ENCODE measurements at regions not wholly inside any gene's neighbourhood (a gene's known extent, or its start where the extent isn't known, plus 50 kb on each side); places are given as distances from the start of the nearest gene placed in this dataset.
"Not testable (repeated sequence)": the region's sequence is repeated elsewhere in the genome, so short reads cannot be mapped to it uniquely, and the experiment has no call there.

DNA sequence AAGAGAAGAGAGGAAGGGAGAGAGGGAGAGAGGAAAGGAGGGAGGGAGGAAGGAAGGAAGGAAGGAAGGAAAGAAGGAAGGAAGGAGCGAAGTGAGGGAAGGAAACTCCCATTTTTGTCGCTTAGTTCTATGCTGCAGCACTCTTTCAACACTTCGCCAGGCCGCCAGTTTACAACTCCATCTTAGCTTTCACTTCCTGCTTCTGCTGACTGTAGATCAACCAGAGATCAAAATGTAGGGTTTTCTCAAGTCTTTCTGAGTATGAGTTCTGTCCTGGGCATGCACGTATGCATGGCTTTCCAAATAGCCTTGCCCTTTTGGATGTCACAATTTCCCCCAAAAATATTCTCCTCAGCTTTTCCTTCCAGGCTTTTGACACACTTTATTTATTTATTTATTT, 723.4 kb downstream of the TRHDE start:
- DNase-seq (ENCODE audit: low spot score in 2 of 2) = no peak
- 90% methylated on average over 5 of the region's 5 CpGs for WGBS, 2 donors
- no peak overlapping the region for H3K4me3 ChIP-seq (ENCODE audit: low read depth, poor library complexity, severe bottlenecking)
- TF ChIP-seq, protein P1, sequence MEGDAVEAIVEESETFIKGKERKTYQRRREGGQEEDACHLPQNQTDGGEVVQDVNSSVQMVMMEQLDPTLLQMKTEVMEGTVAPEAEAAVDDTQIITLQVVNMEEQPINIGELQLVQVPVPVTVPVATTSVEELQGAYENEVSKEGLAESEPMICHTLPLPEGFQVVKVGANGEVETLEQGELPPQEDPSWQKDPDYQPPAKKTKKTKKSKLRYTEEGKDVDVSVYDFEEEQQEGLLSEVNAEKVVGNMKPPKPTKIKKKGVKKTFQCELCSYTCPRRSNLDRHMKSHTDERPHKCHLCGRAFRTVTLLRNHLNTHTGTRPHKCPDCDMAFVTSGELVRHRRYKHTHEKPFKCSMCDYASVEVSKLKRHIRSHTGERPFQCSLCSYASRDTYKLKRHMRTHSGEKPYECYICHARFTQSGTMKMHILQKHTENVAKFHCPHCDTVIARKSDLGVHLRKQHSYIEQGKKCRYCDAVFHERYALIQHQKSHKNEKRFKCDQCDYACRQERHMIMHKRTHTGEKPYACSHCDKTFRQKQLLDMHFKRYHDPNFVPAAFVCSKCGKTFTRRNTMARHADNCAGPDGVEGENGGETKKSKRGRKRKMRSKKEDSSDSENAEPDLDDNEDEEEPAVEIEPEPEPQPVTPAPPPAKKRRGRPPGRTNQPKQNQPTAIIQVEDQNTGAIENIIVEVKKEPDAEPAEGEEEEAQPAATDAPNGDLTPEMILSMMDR (IDR thresholded peaks at IDR 0.05) = no peak
- no peak for TF ChIP-seq POLR2A (IDR thresholded peaks at IDR 0.05)
- intact Hi-C loops (cut with DNase I; ENCODE audit: low total_unique reads) = no loop called here

DNA sequence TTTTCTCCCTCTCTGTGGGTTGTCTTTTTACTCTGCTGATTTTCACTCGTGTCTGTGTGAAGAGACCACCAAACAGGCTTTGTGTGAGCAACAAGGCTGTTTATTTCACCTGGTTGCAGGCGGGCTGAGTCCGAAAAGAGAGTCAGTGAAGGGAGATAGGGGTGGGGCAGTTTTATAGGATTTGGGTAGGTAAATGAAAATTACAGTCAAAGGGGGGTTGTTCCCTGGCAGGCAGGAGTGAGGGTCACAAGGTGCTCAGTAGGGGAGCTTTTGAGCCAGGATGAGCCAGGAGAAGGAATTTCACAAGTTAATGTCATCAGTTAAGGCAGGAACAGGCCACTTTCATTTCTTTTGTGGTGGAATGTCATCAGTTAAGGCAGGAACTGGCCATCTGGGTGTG, 729.6 kb downstream of the TRHDE start:
- DNase-seq (ENCODE audit: low spot score in 2 of 2); H3K4me3 ChIP-seq (ENCODE audit: low read depth, poor library complexity, severe bottlenecking); intact Hi-C loops (cut with DNase I; ENCODE audit: low total_unique reads): not testable (repeated sequence)
- 62 to 82% methylated on average over 3 of the region's 3 CpGs for WGBS, 2 donors

DNA sequence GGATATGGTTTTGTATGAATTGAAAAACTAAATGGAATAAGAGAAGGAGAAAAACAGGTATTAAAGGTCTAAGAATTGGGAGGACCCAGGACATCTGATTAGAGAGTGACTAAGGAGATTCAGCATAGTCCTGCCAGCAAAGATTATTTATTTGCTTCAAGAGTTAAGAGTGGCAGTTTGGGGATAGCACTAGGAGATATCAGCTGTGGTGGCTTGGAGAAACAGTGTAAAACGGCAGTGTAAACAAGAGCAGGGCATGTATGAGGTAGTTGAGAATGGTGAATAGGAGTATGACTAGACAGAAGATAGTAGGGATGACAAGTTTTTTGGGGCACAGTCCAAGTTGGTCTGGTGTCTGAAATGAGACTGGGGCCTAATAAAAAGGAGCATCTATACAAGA, 730.3 kb downstream of the TRHDE start:
- H3K4me3 ChIP-seq (ENCODE audit: low read depth, poor library complexity, severe bottlenecking); DNase-seq (ENCODE audit: low spot score in 2 of 2); intact Hi-C loops (cut with DNase I; ENCODE audit: low total_unique reads): not testable (repeated sequence)
- 74 to 83% methylated on average over 1 of the region's 1 CpG for WGBS, 2 donors

DNA sequence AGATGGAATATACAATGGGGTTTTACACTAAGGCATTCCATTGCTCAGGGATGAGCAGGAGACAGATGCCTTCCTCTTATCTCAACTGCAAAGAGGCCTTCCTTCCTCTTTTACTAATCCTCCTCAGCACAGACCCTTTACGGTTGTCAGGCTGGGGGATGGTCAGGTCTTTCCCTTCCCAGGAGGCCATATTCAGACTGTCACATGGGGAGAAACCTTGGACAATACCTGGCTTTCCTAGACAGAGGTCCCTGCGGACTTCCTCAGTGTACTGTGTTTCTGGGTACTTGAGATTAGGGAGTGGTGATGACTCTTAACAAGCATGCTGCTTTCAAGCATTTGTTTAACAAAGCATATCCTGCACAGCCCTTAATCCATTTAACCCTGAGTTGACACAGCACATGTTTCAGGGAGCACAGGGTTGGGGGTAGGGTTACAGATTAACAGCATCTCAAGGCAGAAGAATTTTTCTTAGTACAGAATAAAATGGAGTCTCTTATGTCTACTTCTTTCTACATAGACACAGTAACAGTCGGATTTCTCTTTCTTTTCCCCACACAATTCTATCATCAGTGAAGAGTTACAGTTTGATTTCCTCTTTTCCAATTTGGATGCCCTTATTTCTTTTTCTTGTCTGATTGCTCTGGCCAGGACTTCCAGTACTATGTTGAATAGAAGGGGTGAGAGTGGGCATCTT, 737.1 kb downstream of the TRHDE start:
- 79 to 81% methylated on average over 3 of the region's 3 CpGs for WGBS, 2 donors
- H3K4me3 ChIP-seq (ENCODE audit: low read depth, poor library complexity, severe bottlenecking); DNase-seq (ENCODE audit: low spot score in 2 of 2); intact Hi-C loops (cut with DNase I; ENCODE audit: low total_unique reads): not testable (repeated sequence)

DNA sequence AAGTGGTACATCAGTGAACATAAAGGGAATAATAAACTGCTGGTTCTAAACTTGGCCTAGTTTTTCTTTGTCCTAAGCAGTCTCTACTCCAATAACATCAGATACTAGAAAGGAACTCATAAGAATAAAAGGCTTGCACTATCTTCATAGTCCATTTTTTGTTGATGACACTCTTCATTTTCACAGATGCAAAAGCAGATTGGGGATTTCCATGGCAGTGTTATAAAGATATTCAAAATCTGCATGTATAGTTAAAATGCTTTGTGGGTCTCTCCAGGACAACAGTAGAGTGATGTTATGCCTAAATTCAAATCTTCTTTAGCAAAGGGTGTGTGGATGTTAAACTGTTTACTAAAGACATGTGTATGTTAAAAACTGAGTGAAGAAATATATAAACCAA, 745.8 kb downstream of the TRHDE start:
- TF ChIP-seq, protein P1 (IDR thresholded peaks at IDR 0.05) = no peak
- TF ChIP-seq POLR2A (IDR thresholded peaks at IDR 0.05) = no peak
- intact Hi-C loops (cut with DNase I; ENCODE audit: low total_unique reads) = no loop called here
- DNase-seq (ENCODE audit: low spot score in 2 of 2) = no peak
- H3K4me3 ChIP-seq (ENCODE audit: low read depth, poor library complexity, severe bottlenecking) = no peak overlapping the region

DNA sequence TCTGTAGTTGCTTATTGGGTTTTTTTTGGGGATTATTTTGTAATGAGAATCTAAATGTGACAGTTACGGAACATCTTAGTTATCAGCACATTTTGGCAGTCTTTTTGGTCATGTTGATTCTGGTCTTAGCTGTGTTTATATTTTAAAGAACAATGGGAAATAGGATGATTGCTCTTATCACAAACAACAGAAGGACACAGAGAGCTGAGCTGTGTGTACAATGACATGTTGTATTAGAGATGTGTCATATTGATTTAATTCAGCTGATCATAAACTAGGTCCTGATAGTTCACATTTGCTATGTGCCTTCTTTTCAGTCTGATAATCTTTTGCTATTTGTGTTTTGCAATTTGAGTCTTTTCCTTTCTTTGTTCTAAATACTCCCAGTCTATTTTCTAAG, 781.7 kb downstream of the TRHDE start:
- 0 to 51% methylated on average over 1 of the region's 1 CpG for WGBS, 2 donors

DNA sequence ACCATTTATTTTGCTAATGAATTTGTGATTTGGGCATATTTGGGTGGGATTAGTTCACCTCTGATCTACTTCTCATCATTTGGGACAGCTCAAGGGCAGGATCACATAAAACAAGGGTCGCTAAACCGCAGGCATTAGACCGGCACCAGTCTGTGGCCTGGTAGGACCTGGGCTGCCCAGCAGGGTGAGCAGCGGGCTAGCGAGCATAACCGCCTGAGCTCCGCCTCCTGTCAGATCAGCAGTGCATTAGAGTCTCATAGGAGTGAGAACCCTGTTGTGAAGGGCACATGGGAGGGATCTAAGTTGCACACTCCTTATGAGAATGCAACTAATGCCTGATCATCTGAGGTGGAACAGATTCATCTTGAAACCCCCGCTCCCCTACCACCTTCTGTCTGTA, 785.3 kb downstream of the TRHDE start:
- DNase-seq (ENCODE audit: low spot score in 2 of 2) = peak in 1 of 2 donors; percentile 68
- no peak for TF ChIP-seq POLR2A (IDR thresholded peaks at IDR 0.05)
- TF ChIP-seq, protein P1 (IDR thresholded peaks at IDR 0.05) = no peak
- WGBS, 2 donors = 93 to 98% methylated on average over 8 of the region's 8 CpGs
- H3K4me3 ChIP-seq (ENCODE audit: low read depth, poor library complexity, severe bottlenecking) = no peak overlapping the region
- intact Hi-C loops (cut with DNase I; ENCODE audit: low total_unique reads) = no loop called here

More for the DNA sequence above, 781.7 kb downstream of the TRHDE start:
- no peak for TF ChIP-seq POLR2A (IDR thresholded peaks at IDR 0.05)
- TF ChIP-seq, protein P1 (IDR thresholded peaks at IDR 0.05) = no peak
- DNase-seq (ENCODE audit: low spot score in 2 of 2) = no peak
- intact Hi-C loops (cut with DNase I; ENCODE audit: low total_unique reads) = no loop called here
- no peak overlapping the region for H3K4me3 ChIP-seq (ENCODE audit: low read depth, poor library complexity, severe bottlenecking)
